ENCODE measurements at regions not wholly inside any gene's neighbourhood (a gene's known extent, or its start where the extent isn't known, plus 50 kb on each side); places are given as distances from the start of the nearest gene placed in this dataset.

- no peaks in the 10 kb centered on the region for H3K27me3 Mint-ChIP-seq (ENCODE audit: unreplicated experiment)
- no peak for DNase-seq
- no peaks in the 10 kb centered on the region for H3K4me1 Mint-ChIP-seq (ENCODE audit: low read depth, unreplicated experiment)
- H3K4me3 Mint-ChIP-seq (ENCODE audit: unreplicated experiment): no peak overlapping the region
- TF ChIP-seq, protein P1, sequence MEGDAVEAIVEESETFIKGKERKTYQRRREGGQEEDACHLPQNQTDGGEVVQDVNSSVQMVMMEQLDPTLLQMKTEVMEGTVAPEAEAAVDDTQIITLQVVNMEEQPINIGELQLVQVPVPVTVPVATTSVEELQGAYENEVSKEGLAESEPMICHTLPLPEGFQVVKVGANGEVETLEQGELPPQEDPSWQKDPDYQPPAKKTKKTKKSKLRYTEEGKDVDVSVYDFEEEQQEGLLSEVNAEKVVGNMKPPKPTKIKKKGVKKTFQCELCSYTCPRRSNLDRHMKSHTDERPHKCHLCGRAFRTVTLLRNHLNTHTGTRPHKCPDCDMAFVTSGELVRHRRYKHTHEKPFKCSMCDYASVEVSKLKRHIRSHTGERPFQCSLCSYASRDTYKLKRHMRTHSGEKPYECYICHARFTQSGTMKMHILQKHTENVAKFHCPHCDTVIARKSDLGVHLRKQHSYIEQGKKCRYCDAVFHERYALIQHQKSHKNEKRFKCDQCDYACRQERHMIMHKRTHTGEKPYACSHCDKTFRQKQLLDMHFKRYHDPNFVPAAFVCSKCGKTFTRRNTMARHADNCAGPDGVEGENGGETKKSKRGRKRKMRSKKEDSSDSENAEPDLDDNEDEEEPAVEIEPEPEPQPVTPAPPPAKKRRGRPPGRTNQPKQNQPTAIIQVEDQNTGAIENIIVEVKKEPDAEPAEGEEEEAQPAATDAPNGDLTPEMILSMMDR (IDR thresholded peaks at IDR 0.05; ENCODE audit: partially characterized antibody, unreplicated experiment): no peak
- peaks cover 3% of the 10 kb centered on the region for H3K9me3 Mint-ChIP-seq (ENCODE audit: unreplicated experiment)
- no peak overlapping the region for H3K27ac Mint-ChIP-seq (ENCODE audit: unreplicated experiment)
- H3K36me3 Mint-ChIP-seq (ENCODE audit: unreplicated experiment): peaks cover 5% of the 10 kb centered on the region
These were observed 484.4 kb upstream of the REG3G start for GRCh38 chr2:78541088-78541450.

DNA sequence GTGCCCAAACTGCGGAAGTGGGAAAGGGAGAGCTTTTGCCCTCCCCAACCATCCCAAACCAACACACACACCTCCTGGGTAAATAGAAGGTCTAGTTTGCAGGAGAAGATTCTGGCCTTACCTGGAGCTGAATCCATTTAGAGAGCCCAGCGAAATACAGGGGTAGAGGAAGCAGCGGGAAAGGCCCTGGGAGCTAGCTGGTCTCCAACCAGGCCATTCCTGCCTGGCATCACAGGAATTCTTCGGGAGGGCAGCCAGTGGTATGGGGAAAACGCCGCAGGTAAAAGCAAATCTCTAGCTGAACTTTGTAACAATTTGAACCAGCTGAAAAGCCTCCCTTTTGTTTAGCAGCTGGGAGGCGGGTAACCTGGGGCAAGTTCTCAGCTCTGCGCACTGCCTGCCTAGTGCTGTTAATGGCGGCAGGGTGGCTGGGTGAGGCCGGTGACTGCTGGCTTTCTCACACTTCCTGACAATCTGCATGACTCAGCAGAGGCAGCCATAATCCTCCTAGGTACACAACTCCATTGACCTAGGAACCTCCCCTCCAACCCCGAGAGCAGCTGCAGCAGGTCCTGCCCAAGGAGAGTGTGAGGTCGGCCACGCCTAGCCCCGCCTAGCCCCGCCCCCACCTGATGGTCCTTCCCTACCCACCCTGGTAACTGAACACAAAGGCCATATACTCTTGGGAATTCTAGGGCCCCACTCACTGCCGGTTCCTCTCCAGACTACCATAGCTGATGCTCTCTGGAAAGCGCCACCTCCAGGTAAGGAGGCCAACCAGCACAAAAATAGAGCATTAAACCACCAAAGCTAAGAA, 483.8 kb upstream of the REG3G start:
- H3K4me3 Mint-ChIP-seq (ENCODE audit: unreplicated experiment): no peak overlapping the region
- no peak for DNase-seq
- peaks cover 5% of the 10 kb centered on the region for H3K36me3 Mint-ChIP-seq (ENCODE audit: unreplicated experiment)
- H3K27me3 Mint-ChIP-seq (ENCODE audit: unreplicated experiment): no peaks in the 10 kb centered on the region
- H3K9me3 Mint-ChIP-seq (ENCODE audit: unreplicated experiment): peaks cover 3% of the 10 kb centered on the region
- no peak overlapping the region for H3K27ac Mint-ChIP-seq (ENCODE audit: unreplicated experiment)
- no peaks in the 10 kb centered on the region for H3K4me1 Mint-ChIP-seq (ENCODE audit: low read depth, unreplicated experiment)
- TF ChIP-seq, protein P1 (IDR thresholded peaks at IDR 0.05; ENCODE audit: partially characterized antibody, unreplicated experiment): no peak

DNA sequence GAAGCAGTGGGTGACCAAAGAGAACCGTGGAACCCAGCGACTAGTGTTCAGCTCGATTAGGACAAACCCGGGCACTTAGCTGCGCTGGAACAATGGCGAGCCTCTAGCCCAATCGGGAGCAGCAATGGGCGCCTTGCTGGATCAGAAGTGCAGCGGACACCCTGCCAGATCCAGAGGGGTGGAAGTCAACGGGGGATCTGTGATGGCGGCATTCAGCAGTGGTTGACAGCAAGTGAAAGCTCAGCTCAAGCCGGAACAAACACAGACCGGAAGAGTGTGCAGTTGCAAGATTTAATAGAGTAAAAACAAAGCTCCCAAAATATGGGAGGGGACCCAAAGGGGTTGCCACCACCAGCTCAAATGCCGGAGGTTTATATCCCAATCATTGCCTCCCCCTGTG, 478.7 kb upstream of the REG3G start:
- H3K27ac Mint-ChIP-seq (ENCODE audit: unreplicated experiment): no peak overlapping the region
- no peaks in the 10 kb centered on the region for H3K36me3 Mint-ChIP-seq (ENCODE audit: unreplicated experiment)
- DNase-seq: no peak
- TF ChIP-seq, protein P1 (IDR thresholded peaks at IDR 0.05; ENCODE audit: partially characterized antibody, unreplicated experiment): no peak
- no peaks in the 10 kb centered on the region for H3K27me3 Mint-ChIP-seq (ENCODE audit: unreplicated experiment)
- H3K9me3 Mint-ChIP-seq (ENCODE audit: unreplicated experiment): no peaks in the 10 kb centered on the region
- H3K4me3 Mint-ChIP-seq (ENCODE audit: unreplicated experiment): no peak overlapping the region
- no peaks in the 10 kb centered on the region for H3K4me1 Mint-ChIP-seq (ENCODE audit: low read depth, unreplicated experiment)

DNA sequence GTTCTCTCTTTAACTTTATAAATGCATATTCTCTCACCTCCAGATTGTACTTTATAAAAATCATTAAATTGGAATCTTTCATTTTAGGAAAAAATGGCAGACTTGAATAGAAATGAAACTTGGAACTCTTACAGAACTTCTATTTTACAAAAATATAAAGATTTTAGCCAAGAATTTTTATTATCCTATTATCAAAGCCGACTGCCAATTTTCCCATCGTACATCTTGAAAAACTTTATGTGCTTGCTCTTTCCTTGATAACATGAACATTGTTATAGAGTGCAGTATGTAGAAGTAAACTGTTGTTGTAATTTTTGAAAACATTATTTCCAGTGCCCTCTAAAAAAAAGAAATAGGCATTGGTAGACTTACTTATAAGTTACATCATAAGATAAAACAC, 475.7 kb upstream of the REG3G start:
- DNase-seq: no peak
- Mint-ChIP-seq H3K4me3 (ENCODE audit: unreplicated experiment) (no peak overlapping the region), H3K36me3 (ENCODE audit: unreplicated experiment) (no peaks in the 10 kb centered on the region), H3K27me3 (ENCODE audit: unreplicated experiment) (no peaks in the 10 kb centered on the region), H3K4me1 (ENCODE audit: low read depth, unreplicated experiment) (no peaks in the 10 kb centered on the region), H3K27ac (ENCODE audit: unreplicated experiment) (no peak overlapping the region), H3K9me3 (ENCODE audit: unreplicated experiment) (no peaks in the 10 kb centered on the region)
- TF ChIP-seq, protein P1 (IDR thresholded peaks at IDR 0.05; ENCODE audit: partially characterized antibody, unreplicated experiment): no peak

DNA sequence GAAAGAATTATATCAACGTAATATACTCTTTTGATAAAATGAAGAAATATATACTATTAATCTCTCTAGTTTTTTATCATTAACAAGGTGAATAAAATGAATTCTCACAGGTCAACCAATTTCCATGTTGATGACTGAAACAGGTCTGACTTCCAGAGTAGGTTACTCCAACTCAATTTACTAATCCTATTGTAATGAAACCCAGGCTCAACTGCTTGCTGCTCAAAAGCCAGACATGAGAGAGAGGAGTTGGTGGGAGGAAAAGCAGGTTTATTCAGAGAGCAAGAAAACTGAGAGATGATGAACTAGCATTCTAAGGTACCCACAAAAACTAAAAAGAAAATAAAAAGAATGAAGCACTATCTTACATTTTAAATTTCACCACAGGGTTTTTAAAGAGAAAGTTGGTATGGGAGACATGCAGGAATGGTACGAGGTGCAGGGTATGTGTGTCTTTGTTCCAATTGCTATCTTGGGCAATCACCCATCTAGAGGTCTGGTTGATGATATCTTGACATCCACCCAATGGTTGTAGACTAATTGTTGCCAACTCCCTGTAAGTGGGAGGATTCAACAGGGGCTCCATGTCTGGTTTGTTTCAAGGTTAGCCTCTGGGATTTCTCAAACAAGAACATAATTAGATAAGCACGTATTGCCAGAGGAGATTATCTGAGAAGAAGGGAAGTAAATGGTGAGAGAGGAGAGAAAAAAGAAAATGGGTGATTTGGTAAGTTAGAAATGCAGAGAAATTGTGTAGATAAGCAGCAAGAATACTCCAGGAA, 471.4 kb upstream of the REG3G start:
- Mint-ChIP-seq H3K27ac (ENCODE audit: unreplicated experiment) (no peak overlapping the region), H3K27me3 (ENCODE audit: unreplicated experiment) (no peaks in the 10 kb centered on the region), H3K4me3 (ENCODE audit: unreplicated experiment) (no peak overlapping the region), H3K4me1 (ENCODE audit: low read depth, unreplicated experiment) (no peaks in the 10 kb centered on the region), H3K36me3 (ENCODE audit: unreplicated experiment) (no peaks in the 10 kb centered on the region), H3K9me3 (ENCODE audit: unreplicated experiment) (no peaks in the 10 kb centered on the region)
- TF ChIP-seq, protein P1 (IDR thresholded peaks at IDR 0.05; ENCODE audit: partially characterized antibody, unreplicated experiment): no peak
- no peak for DNase-seq
